ENCODE measurements at regions not wholly inside any gene's neighbourhood (a gene's known extent, or its start where the extent isn't known, plus 50 kb on each side); places are given as distances from the start of the nearest gene placed in this dataset.
A peak's percentile ranks its signal among the peaks of the same experiment; 100 is the strongest.

DNA sequence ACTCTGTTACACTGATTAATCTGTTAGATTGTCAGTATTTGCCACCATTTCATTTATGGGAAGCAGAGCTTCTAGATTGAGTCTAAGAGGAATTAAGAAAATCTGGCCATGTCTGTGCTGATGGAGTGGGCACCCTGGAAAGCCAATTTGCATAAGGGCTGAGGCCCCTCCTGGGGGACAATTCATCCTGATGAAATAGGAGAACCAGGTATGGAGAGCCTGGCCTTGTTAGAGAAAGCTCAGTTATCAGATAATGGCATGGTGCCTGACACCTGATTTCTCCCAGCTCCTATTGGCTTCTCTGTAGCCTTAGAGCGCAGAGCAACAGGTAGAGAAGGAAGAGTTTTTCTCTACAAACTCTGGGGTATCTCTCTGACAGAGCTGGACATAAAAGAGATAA, 114.2 kb downstream of the EBLN2 start:
- ATAC-seq = peak; percentile 93
- peaks cover 4% of the 10 kb centered on the region for H3K9me3 Mint-ChIP-seq
- POLR2A ChIA-PET = no interaction called here
- H3K36me3 Mint-ChIP-seq = no peaks in the 10 kb centered on the region
- H3K27ac Mint-ChIP-seq = no peak overlapping the region
- CTCF ChIA-PET = interaction anchor here (1.0 to 2.5 kb wide), 4 partner anchors 14 to 332 kb away, joined by 3 to 15 read pairs (median 4); no protein-coding TSS in a partner anchor
- peaks cover 13% of the 10 kb centered on the region for H3K4me1 Mint-ChIP-seq
- no peak overlapping the region for H3K4me3 Mint-ChIP-seq
- DNase-seq (ENCODE audit: low spot score) = no peak
- TF ChIP-seq ZNF671 (CRISPR knock-in tag; IDR thresholded peaks at IDR 0.05) (no peak), SP1 (CRISPR knock-in tag; conservative IDR thresholded peaks at IDR 0.05) (no peak), CBFB (CRISPR knock-in tag; IDR thresholded peaks at IDR 0.05; ENCODE audit: low read depth) (no peak), ATF1 (CRISPR knock-in tag; IDR thresholded peaks at IDR 0.05) (no peak), OVOL2 (CRISPR knock-in tag; IDR thresholded peaks at IDR 0.05; ENCODE audit: borderline replicate concordance) (no peak), CREB1 (CRISPR knock-in tag; IDR thresholded peaks at IDR 0.05) (no peak), SMAD3 (CRISPR knock-in tag; IDR thresholded peaks at IDR 0.05; ENCODE audit: borderline replicate concordance) (no peak), GABPB1 (CRISPR knock-in tag; IDR thresholded peaks at IDR 0.05) (no peak), GTF2I (CRISPR knock-in tag; conservative IDR thresholded peaks at IDR 0.05) (no peak)
- TF ChIP-seq, protein P1, sequence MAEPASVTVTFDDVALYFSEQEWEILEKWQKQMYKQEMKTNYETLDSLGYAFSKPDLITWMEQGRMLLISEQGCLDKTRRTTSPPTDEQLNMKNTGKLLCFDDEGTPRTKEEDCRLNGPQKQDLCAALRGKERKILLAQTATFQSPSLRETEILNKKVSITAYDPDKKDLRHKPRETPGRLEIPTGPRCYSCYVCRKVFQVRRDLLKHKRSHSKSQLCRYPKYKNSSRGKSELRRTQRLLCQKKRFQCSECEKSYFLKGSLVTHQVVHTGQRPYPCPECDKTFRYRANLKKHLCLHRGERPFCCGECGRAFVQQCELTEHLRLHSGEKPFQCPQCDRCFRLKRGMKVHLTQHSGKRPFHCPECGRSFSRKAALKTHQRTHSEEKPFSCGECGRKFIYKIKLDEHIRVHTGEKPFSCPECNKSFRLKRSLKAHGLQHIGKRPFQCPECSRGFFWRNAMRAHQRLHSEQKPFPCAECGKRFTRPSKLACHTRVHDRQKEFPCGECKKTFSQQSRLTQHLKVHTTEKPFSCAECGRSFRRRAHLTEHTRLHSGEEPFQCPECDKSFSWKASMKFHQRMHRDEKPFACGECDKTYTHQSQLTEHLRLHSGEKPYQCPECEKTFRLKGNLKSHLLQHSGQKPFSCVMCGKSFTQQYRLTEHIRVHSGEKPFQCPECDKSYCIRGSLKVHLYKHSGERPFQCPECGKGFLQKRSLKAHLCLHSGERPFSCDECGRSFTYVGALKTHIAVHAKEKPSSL (CRISPR knock-in tag; conservative IDR thresholded peaks at IDR 0.05) = no peak
- TF ChIP-seq, protein P2, sequence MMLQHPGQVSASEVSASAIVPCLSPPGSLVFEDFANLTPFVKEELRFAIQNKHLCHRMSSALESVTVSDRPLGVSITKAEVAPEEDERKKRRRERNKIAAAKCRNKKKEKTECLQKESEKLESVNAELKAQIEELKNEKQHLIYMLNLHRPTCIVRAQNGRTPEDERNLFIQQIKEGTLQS (CRISPR knock-in tag; conservative IDR thresholded peaks at IDR 0.05) = no peak
- TF ChIP-seq, protein P3, sequence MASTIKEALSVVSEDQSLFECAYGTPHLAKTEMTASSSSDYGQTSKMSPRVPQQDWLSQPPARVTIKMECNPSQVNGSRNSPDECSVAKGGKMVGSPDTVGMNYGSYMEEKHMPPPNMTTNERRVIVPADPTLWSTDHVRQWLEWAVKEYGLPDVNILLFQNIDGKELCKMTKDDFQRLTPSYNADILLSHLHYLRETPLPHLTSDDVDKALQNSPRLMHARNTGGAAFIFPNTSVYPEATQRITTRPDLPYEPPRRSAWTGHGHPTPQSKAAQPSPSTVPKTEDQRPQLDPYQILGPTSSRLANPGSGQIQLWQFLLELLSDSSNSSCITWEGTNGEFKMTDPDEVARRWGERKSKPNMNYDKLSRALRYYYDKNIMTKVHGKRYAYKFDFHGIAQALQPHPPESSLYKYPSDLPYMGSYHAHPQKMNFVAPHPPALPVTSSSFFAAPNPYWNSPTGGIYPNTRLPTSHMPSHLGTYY (CRISPR knock-in tag; IDR thresholded peaks at IDR 0.05) = no peak
- TF ChIP-seq, protein P4, sequence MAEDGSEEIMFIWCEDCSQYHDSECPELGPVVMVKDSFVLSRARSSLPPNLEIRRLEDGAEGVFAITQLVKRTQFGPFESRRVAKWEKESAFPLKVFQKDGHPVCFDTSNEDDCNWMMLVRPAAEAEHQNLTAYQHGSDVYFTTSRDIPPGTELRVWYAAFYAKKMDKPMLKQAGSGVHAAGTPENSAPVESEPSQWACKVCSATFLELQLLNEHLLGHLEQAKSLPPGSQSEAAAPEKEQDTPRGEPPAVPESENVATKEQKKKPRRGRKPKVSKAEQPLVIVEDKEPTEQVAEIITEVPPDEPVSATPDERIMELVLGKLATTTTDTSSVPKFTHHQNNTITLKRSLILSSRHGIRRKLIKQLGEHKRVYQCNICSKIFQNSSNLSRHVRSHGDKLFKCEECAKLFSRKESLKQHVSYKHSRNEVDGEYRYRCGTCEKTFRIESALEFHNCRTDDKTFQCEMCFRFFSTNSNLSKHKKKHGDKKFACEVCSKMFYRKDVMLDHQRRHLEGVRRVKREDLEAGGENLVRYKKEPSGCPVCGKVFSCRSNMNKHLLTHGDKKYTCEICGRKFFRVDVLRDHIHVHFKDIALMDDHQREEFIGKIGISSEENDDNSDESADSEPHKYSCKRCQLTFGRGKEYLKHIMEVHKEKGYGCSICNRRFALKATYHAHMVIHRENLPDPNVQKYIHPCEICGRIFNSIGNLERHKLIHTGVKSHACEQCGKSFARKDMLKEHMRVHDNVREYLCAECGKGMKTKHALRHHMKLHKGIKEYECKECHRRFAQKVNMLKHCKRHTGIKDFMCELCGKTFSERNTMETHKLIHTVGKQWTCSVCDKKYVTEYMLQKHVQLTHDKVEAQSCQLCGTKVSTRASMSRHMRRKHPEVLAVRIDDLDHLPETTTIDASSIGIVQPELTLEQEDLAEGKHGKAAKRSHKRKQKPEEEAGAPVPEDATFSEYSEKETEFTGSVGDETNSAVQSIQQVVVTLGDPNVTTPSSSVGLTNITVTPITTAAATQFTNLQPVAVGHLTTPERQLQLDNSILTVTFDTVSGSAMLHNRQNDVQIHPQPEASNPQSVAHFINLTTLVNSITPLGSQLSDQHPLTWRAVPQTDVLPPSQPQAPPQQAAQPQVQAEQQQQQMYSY (CRISPR knock-in tag; IDR thresholded peaks at IDR 0.05) = no peak
- TF ChIP-seq, protein P5, sequence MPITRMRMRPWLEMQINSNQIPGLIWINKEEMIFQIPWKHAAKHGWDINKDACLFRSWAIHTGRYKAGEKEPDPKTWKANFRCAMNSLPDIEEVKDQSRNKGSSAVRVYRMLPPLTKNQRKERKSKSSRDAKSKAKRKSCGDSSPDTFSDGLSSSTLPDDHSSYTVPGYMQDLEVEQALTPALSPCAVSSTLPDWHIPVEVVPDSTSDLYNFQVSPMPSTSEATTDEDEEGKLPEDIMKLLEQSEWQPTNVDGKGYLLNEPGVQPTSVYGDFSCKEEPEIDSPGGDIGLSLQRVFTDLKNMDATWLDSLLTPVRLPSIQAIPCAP (CRISPR knock-in tag; IDR thresholded peaks at IDR 0.05) = no peak
- TF ChIP-seq, protein P6, sequence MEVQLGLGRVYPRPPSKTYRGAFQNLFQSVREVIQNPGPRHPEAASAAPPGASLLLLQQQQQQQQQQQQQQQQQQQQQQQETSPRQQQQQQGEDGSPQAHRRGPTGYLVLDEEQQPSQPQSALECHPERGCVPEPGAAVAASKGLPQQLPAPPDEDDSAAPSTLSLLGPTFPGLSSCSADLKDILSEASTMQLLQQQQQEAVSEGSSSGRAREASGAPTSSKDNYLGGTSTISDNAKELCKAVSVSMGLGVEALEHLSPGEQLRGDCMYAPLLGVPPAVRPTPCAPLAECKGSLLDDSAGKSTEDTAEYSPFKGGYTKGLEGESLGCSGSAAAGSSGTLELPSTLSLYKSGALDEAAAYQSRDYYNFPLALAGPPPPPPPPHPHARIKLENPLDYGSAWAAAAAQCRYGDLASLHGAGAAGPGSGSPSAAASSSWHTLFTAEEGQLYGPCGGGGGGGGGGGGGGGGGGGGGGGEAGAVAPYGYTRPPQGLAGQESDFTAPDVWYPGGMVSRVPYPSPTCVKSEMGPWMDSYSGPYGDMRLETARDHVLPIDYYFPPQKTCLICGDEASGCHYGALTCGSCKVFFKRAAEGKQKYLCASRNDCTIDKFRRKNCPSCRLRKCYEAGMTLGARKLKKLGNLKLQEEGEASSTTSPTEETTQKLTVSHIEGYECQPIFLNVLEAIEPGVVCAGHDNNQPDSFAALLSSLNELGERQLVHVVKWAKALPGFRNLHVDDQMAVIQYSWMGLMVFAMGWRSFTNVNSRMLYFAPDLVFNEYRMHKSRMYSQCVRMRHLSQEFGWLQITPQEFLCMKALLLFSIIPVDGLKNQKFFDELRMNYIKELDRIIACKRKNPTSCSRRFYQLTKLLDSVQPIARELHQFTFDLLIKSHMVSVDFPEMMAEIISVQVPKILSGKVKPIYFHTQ (CRISPR knock-in tag; IDR thresholded peaks at IDR 0.05) = no peak
- TF ChIP-seq, protein P7, sequence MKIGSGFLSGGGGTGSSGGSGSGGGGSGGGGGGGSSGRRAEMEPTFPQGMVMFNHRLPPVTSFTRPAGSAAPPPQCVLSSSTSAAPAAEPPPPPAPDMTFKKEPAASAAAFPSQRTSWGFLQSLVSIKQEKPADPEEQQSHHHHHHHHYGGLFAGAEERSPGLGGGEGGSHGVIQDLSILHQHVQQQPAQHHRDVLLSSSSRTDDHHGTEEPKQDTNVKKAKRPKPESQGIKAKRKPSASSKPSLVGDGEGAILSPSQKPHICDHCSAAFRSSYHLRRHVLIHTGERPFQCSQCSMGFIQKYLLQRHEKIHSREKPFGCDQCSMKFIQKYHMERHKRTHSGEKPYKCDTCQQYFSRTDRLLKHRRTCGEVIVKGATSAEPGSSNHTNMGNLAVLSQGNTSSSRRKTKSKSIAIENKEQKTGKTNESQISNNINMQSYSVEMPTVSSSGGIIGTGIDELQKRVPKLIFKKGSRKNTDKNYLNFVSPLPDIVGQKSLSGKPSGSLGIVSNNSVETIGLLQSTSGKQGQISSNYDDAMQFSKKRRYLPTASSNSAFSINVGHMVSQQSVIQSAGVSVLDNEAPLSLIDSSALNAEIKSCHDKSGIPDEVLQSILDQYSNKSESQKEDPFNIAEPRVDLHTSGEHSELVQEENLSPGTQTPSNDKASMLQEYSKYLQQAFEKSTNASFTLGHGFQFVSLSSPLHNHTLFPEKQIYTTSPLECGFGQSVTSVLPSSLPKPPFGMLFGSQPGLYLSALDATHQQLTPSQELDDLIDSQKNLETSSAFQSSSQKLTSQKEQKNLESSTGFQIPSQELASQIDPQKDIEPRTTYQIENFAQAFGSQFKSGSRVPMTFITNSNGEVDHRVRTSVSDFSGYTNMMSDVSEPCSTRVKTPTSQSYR (CRISPR knock-in tag; IDR thresholded peaks at IDR 0.05) = no peak
- no peaks in the 10 kb centered on the region for H3K27me3 Mint-ChIP-seq (ENCODE audit: low read depth)

Data from WTC11 (cell line).